HG02885 (cell line): ENCODE measurements at regions not wholly inside any gene's neighbourhood (a gene's known extent, or its start where the extent isn't known, plus 50 kb on each side); places are given as distances from the start of the nearest gene placed in this dataset.

Experiments
- ATAC-seq: cut with Tn5 transposase; IDR thresholded peaks from one replicate; pipeline ENCODE4 v1.9.1; 2021; ENCODE audit warnings: mild to moderate bottlenecking; ENCODE audit not compliant: unreplicated experiment, poor library complexity

DNA sequence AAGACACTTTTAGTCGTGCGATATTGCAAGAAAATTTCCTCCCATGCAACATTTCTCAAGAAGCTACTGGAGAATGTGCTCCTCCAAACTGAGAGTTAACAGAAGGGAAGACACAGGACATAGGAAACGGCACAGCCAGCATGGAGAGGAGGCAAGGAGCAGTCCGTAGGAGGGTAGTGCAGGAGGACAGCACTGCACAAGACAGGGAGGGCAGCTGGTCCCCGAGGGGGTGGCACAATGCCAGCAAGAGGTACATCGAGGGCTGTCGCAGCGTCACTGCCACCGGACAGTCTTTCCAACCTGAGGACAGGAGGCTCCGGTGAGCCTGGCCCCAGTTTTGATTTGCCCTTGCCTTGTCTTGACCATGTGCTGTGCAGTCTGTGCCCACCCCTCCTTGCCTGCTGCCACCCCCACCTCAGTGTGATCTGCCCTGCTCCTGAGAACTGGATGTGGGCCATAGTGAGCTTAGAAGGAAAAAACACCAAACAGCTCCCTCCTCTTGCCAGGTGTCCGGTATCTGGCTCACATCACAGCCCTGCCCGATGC lies 81.6 kb upstream of the LAPTM4A start:
- ATAC-seq: no peak

DNA sequence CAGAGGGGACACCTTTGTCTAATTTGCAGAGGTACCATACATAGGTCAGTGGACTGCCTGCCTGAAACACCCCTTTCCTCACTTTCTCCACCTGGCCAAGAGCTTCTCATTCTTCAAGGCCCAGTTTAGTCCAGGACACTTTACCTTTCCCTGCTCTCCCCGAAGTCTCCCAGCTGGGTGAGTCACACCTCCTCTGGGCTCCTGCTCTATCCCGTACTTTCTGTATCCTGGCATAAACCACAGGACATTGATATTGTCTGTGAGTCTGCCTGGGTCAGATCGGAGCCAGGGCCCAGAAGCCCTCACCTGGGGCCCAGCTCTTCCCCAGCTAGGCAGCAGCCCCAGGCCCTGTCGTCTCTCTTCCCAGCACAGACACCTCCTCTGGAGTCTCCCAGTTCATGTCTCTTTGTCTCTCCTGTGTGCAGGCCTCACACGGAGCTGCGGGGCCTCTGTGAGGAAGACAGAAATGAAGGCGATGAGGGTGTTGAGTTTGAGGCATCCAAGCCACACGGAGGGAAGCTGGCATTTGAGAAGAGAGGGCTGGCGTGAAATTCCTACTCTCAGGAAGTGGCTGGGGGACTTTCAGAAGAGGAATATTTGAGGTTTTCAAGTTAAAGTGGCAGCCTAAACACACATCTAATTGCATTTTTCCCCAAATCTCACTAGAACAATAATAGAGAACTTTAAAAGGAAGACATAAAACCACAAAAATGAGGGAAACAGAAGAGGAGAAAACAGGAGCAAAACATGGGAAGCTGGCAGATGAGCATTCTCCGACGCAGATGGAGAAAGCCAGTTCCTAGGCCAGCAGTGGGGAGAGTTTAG lies 79.6 kb upstream of the LAPTM4A start:
- ATAC-seq: no peak

GRCh38 chr2:20130160-20130560 lies 78.7 kb upstream of the LAPTM4A start:
- no peak for ATAC-seq

DNA sequence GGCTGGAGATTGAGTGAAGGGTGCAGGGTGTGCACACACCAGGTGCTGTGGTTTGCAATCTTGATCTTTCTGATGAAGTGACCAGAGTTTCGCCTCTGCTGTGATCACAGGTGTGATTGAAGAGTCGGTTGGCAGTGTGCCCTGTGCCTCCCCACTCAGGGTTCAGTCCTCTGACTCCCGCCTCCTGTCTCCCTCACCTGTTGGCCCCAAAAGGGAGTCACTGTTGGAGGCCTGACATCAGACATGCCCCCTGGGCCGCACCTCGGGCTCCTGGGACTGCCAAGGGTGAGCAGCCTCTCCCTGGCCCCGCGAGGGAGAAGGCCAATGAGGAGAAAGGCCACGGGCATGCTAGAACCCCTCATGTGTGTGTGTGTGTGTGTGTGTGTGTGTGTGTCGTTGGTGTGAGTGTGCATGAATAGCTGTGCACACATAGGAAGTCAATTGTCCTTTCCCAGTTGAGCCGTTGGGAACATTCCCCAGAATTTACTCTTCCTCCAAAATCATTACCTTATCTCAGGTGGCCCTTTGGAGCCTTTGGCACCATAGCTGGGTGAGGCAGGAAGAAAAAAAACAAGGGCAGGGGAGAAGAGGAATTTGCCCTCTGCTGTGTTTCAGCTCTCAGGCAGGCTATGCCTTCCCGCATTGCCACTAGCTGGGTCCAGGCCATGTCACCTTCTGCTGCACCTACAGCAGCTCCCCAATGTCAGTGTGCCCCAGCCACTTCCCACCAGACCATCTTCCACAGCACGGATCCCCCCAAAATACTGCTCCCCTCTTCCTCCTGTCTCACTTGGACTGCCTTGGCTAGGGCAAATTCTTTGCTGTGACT lies 78.1 kb upstream of the LAPTM4A start:
- no peak for ATAC-seq

DNA sequence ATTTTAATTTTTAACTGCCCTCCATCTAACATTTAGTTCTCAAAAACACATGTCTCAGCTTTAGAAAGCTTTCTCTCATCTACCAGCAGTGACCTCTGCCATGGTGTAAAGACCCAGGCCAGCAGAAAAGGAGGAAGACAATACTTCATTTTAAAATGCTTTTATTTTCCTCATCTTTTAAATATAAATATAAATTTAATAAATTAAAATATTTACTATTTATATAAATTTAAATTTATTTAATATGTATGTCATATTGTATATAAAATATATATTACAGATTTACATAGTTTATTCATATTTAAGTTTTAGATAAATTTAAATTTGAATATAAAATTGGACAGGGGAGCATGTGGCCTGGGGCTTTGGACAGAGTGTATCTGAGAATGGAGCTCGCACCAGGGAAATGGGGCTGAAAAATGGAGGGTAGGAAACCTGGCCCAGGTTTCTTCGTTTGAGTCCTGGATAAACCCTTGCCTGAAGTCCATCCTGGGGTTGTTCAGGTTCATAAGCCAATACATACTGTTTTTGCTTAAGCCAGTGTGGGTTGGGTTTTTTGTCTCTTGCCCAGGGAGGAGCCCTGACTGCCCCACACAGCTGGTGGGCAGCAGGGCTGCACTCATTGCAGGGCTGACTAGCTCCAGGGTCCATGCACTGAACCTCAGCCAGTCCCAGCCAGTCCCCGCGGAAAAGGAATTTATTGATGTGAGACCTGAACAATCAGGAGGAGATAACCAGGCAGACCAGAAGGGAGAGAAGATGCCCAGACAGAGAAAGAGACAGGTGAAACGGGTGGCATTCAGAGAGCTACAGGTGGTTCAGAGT lies 77.3 kb upstream of the LAPTM4A start:
- no peak for ATAC-seq

DNA sequence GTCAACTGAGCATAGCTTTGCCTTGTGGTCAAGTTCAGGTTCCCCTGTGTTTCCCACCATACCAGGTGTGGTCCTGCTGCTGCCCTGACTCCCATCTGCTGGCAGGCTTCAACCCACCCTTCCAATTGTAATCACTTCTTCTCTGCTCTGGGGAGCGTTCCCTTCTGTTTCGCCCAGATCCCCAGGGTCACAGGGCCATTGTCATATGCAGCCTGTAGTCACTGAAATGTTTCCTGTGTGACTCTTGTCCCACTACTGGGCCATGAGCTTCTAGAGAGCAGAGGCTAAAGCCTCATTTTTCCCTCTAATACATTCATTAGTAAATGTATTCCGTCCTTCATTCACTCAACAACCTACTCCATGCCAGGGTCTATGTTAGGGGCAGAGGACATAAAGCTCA lies 75.0 kb upstream of the LAPTM4A start:
- no peak for ATAC-seq

DNA sequence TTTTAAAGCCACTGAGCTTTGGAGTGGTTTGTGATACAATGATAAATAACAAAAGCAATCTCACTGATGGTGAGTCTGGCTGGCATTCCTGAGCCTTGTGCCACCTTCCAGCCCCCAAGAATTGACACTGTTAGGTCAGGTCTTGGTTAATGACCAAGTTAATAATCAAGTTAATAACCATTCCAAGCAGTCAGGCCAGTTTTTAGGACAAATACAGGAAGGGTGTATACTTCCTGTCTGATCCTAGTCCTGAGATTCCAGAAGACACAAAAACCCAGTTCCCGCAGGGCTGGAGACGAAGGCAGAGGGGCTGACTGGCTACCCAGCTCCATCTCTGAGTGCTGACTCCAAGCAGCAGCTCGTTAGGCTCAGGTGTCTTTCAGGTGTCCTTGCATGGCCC lies 74.6 kb upstream of the LAPTM4A start:
- no peak for ATAC-seq

DNA sequence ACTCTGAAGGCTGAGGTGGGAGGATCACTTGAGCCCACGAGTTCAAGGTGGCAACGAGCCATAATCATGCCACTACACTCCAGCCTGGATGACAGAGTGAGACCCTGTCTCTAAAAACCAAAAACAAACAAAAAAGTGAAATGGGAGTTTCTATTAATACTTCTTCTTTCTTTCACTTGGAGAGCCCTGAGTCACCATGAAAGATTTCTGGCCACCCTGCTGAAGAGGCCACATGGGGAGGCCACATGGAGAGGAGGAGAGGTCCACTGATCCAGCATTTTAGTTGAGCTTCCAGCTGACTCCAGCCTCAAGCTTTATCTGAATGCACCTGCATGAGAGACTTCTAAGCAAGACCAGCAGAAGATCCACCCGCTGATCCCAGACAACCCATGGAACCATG lies 74.2 kb upstream of the LAPTM4A start:
- no peak for ATAC-seq

DNA sequence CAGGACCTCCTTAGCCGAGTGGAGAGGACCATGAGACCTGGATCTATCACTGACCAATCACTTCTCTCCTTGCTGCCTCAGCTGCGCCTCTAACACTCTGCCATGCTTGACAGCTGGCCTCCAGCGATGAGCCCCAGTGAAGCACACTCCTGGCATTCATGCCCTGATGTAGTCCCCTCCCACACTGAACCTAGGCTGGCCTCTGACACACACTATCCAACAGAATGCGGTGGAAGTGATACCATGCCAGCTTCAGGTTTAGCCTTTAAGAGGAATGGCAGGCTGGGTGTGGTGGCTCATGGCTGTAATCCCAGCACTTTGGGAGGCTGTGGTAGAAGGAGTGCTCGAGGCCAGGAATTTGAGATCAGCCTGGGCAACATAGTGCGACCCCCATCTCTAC lies 73.7 kb upstream of the LAPTM4A start:
- ATAC-seq: no peak

- no peak for ATAC-seq
These were observed 72.6 kb upstream of the LAPTM4A start for GRCh38 chr2:20123871-20124594.

- no peak for ATAC-seq
These were observed 71.4 kb upstream of the LAPTM4A start for GRCh38 chr2:20122864-20123263.

- ATAC-seq: no peak
These were observed 69.4 kb upstream of the LAPTM4A start for GRCh38 chr2:20120569-20121416.

DNA sequence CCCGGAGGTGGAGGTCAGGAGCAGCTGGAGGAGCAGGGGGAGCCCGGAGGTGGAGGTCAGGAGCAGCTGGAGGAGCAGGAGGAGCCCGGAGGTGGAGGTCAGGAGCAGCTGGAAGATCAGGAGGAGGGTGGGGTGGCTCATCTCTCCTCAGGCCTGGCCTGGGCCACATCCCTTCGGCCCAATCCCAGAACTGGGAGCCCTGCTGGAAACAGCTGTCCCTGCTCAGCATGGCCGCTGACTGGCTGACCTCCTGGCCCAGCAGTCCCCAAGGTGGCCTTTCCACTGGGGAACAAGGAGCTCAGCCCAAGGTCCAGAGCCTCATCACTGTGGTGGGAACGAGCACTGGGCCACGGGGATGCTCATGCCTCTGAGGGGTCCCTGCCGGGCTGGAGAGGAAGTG lies 66.6 kb upstream of the LAPTM4A start:
- no peak for ATAC-seq

- ATAC-seq: no peak
These were observed 64.5 kb upstream of the LAPTM4A start for GRCh38 chr2:20115902-20116301.

DNA sequence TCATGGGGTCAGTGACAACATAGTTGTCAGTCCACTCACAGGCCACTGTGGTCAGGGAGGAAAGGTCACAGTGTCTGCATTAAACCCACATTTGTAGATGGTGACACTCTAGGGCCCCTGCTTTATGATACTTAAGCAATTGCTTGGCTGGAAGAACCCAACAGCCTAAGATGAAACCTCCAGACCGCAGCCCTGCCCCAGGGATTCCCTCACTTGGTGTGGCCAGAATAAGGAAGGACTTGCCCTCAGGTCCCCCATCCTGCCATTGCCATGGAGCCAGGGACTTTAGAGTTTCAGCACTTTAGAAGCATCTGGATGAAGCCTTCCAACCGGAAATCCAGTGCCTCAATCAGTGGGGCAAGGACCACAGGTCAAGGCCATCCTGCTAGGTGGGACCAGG lies 63.9 kb upstream of the LAPTM4A start:
- ATAC-seq: no peak

- ATAC-seq: no peak
These were observed 62.8 kb upstream of the LAPTM4A start for GRCh38 chr2:20113986-20114938.

DNA sequence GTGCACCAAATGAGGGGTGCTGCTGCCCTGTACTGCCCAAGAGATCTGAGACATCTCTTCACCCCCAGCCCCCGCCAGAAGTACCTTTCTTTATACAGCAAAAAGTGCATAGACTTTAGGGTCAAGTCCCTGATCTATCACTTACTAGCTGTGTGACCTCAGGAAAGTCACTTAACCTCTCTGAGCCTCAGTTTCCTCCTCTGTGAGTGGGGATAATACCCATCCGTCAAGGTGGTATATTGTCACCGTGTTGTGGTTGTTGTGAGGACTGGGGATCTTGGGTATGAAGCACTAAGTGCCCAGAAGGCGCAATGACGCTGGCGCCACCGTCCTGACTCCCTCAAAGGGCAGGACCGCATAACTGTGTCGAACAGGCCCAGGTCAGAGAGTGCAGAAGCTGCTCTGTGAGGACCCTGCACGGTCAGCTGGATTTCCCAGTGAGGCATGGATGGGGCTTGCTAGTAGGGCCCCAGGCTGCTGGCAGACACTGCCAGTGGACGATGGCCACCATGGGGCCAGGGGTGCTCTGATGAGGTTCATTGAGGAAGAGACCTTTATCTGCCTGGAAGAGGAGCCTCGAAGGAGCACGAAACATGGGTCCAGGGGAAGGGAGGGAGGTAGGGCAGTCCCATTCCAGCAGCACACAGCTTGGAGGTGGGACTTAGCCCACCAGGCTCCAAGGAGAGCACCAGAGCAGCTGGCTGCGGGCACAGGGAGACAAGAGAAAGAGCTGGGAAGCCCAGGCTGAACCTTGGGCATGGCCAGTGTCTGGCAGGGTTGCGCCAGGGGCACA lies 61.8 kb upstream of the LAPTM4A start:
- no peak for ATAC-seq
